Esophagus (tissue), 2 donors: ENCODE measurements at regions not wholly inside any gene's neighbourhood (a gene's known extent, or its start where the extent isn't known, plus 50 kb on each side); places are given as distances from the start of the nearest gene placed in this dataset.

Source experiments
- H3K27ac ChIP-seq, 2 donors: one replicate each; pipeline ENCODE4 v1.5.1; 2013; ENCODE audit warnings: low read depth in 2 of 2, mild to moderate bottlenecking in 2 of 2, inconsistent platforms in 1 of 2, low read length in 1 of 2, moderate library complexity in 1 of 2
- H3K27me3 ChIP-seq, 2 donors: one replicate each; pipeline ENCODE4 v1.6.1; 2013; ENCODE audit warnings: low read length in 2 of 2, control low read depth in 1 of 2, mild to moderate bottlenecking in 1 of 2; ENCODE audit not compliant: insufficient read depth in 2 of 2, control insufficient read depth in 1 of 2
- H3K36me3 ChIP-seq, 2 donors: one replicate each; pipeline ENCODE4 v1.6.1; 2013; ENCODE audit warnings: low read length in 1 of 2; ENCODE audit not compliant: control insufficient read depth in 2 of 2, insufficient read depth in 2 of 2
- H3K4me1 ChIP-seq, 2 donors: one replicate each; pipeline ENCODE4 v1.6.1; 2013; ENCODE audit warnings: low read length in 1 of 2; ENCODE audit not compliant: control insufficient read depth in 2 of 2, insufficient read depth in 2 of 2
- H3K4me3 ChIP-seq, 2 donors: one replicate each; pipeline ENCODE4 v1.5.1; 2013; ENCODE audit warnings: low read length in 2 of 2, mild to moderate bottlenecking in 2 of 2, low read depth in 1 of 2, moderate library complexity in 1 of 2
- H3K9me3 ChIP-seq, 2 donors: one replicate each; pipeline ENCODE4 v1.6.1; 2013; ENCODE audit warnings: mild to moderate bottlenecking in 2 of 2, low read depth in 1 of 2, low read length in 1 of 2, moderate library complexity in 1 of 2; ENCODE audit not compliant: control insufficient read depth in 2 of 2, insufficient read depth in 1 of 2
- WGBS, 2 donors: extraction: QIAGEN DNeasy Blood & Tissue Kit; methylation state at CpG; one replicate each; pipeline ENCODE4 v1.1.7; 2013; 5-methylcytosine and 5-hydroxymethylcytosine counted together
- donor health status: healthy with polysubstance abuse.
- donor health status: Bipolar disorder and iron deficiency.

DNA sequence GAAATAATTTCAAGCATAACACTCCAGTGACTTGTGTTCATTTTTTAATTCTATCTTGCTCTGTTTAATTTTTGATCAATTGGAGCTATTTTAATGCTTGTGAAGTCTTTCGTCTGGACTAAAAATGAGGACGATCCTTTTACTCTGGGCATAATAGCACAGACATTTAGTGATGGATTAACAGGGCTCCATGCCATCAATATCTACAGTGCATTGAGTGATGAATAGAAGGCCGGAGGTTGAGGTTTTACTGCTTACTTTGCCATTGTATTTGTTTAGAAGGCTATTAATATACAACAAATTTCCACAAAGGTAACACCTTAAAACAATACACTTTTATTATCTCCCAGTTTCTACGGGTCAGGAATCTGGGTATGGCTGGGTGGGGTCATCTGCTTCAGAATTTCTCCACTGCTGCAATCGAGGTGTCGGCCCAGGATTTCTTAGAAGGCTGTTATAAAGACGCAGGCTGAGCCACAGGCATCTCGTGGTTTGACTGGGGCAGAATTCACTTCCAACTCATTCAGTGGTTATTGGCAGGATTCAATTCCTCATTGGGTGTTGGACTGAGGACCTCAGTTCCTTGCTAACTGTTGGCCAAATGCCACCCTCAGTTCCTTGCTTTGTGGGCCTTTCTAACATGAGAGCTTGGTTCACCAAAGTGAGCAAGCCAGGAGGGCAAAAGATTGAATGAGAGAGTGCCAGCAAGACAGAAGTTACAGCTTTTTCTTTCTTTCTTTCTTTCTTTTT lies 265.4 kb upstream of the VLDLR start:
- 76 to 79% methylated on average over 8 of the region's 8 CpGs for WGBS, 2 donors
- Histone ChIP-seq H3K27me3 (no peaks in the 10 kb centered on the region), H3K4me1 (no peaks in the 10 kb centered on the region), H3K27ac (no peak overlapping the region), H3K36me3 (no peaks in the 10 kb centered on the region), H3K9me3 (no peaks in the 10 kb centered on the region), H3K4me3 (no peak overlapping the region)

DNA sequence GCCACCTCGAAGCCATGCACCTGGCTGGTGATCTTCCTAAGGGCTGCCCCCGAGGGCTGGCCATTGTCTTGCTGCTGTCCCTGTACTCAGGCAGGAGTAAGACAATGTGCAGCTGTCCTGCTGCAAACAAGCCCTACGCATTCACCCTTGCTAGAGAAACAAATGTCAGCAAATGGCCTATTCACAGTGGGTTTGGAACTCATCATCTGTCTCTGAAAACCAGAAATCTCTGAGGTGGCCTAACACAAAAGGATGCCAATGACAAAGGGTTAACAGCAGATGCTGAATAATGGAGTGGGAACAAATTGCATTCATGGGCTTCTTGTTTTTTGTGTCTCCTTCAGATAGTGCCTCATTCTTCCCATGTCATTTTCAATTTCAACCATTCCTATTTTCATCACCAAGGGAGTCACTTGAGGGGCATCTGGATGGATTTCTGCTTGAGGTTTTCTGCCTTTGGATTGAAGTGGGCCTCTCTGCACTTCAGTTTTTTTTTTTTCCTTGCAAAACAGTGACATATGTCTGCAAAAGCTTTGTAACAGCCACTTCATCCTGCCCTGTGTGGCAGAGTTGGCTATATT lies 261.6 kb upstream of the VLDLR start:
- no peaks in the 10 kb centered on the region for H3K9me3 ChIP-seq
- H3K4me3 ChIP-seq, result no peak overlapping the region
- no peaks in the 10 kb centered on the region for H3K36me3 ChIP-seq
- H3K4me1 ChIP-seq, result no peaks in the 10 kb centered on the region
- no peaks in the 10 kb centered on the region for H3K27me3 ChIP-seq
- WGBS, 2 donors, result 70 to 77% methylated on average over 3 of the region's 3 CpGs
- H3K27ac ChIP-seq, result no peak overlapping the region

DNA sequence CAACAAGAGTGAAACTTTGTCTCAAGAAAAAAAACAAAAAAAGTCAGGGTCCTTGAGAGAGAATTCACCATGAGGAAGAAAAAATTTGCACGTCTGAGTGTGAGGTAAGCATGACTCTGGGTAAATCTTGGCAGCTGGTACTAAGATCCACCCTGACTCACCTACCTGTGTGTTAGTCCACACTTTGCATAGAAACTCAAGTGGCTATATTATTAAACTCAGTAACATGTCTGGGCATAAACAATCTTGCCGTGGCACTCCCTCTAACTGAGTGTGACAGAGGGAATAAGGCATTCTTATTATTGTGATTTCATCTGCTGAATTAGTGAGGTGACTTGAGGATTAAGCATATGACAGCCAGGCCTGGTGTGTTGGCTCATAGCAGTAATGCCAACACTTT lies 259.4 kb upstream of the VLDLR start:
- Histone ChIP-seq H3K4me3 (no peak overlapping the region), H3K4me1 (no peaks in the 10 kb centered on the region), H3K27me3 (no peaks in the 10 kb centered on the region), H3K36me3 (no peaks in the 10 kb centered on the region), H3K9me3 (no peaks in the 10 kb centered on the region), H3K27ac (peak overlapping the region; percentile 71 to 76)
- WGBS, 2 donors, result 52 to 64% methylated on average over 2 of the region's 2 CpGs

DNA sequence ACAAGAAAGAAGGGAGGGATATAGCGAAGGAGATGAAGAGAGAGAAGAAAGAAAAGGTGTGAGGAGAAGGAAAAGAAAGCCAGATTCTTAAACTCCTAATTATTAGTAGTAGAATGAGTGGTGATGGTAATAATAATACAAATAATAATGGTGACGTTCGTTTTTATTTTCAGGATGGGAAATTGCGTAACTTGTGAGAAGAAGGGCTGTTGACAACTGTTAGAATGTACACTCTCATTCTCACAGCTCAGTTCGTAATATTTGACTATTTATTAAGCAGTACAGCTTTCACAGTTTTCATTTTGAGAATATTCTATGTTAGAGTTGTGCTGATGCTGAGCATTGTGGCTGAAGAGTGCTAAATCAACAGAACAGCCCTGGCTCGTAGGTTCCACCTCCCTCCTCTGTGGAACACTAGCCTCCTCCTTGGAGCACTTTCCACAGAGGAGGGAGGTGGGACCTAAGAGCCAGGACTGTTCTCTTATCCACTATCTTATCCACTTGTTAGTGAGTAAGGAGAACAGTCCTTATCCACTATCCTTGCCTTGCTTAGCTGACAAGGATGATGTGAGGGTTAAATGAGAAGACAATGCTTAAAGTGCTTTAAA lies 258.3 kb upstream of the VLDLR start:
- WGBS, 2 donors, result 79 to 86% methylated on average over 6 of the region's 6 CpGs

DNA sequence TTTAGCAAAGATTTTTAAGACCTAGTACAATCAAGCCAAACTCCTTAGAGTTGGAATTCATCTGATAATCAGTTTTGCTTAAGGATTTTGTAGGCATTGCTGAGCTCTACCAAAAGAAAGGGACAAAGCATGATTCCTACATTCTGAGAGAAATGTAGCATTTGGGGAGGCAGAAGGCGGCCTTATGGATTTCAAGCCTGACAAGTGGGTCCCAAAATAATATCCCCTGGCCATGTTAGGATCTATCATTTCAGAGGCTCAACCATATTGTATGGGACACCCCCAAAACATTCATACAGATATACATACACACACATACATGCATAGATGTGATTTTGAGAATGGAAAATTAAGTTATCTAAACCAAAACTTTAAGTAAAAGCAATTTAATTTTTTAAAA lies 257.8 kb upstream of the VLDLR start:
- H3K4me1 ChIP-seq, result no peaks in the 10 kb centered on the region

More for the DNA sequence above, 258.3 kb upstream of the VLDLR start:
- Histone ChIP-seq H3K9me3 (no peaks in the 10 kb centered on the region), H3K27ac (no peak overlapping the region), H3K4me1 (no peaks in the 10 kb centered on the region), H3K4me3 (no peak overlapping the region), H3K27me3 (no peaks in the 10 kb centered on the region), H3K36me3 (no peaks in the 10 kb centered on the region)

DNA sequence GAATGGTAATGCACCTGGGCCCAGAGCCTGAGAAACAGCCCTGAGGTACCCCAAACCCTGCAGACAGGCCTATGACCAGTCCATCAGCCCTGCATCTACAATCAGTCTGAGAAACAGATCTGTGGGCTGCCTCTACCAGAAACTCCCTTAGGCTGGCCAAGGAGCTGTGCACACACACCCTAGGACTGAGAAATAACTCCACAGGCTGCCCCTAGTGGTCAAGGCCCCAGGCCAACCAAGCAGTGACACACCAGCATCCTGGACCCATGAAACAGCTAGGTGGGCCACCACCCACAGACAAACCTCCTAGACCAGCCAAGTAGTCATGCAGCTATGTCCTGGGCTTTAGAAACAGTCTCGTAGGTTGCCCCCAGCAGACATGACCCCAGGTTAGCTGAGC lies 253.6 kb upstream of the VLDLR start:
- Histone ChIP-seq H3K9me3 (no peaks in the 10 kb centered on the region), H3K36me3 (no peaks in the 10 kb centered on the region), H3K4me1 (no peaks in the 10 kb centered on the region), H3K27me3 (no peaks in the 10 kb centered on the region), H3K4me3 (no peak overlapping the region), H3K27ac (no peak overlapping the region)
- 82 to 91% methylated on average over 1 of the region's 1 CpG for WGBS, 2 donors

More for the DNA sequence above, 257.8 kb upstream of the VLDLR start:
- Histone ChIP-seq H3K9me3 (no peaks in the 10 kb centered on the region), H3K27me3 (no peaks in the 10 kb centered on the region), H3K36me3 (no peaks in the 10 kb centered on the region), H3K27ac (no peak overlapping the region), H3K4me3 (no peak overlapping the region)
- 94 to 97% methylated on average over 1 of the region's 1 CpG for WGBS, 2 donors

DNA sequence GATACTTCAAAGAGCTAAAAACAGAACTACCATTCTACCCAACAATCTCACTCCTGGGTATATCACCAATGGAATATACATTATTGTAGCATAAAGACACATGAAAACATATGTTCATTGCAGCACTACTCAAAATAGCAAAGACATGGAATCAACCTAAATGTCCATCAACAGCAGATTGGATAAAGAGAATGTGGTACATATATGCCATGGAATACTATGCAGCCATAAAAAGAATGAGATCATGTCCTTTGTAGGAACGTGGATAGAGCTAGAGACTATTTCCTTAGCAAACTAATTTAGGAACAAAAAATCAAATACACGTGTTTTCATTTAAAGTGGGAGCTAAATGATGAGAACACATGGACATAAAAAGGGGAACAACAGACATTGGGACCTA lies 247.9 kb upstream of the VLDLR start:
- Histone ChIP-seq H3K4me1 (no peaks in the 10 kb centered on the region), H3K9me3 (peaks cover 0 to 3% of the 10 kb centered on the region in 2 donors), H3K36me3 (no peaks in the 10 kb centered on the region), H3K4me3 (no peak overlapping the region), H3K27ac (no peak overlapping the region), H3K27me3 (no peaks in the 10 kb centered on the region)
- 88 to 90% methylated on average over 2 of the region's 2 CpGs for WGBS, 2 donors

DNA sequence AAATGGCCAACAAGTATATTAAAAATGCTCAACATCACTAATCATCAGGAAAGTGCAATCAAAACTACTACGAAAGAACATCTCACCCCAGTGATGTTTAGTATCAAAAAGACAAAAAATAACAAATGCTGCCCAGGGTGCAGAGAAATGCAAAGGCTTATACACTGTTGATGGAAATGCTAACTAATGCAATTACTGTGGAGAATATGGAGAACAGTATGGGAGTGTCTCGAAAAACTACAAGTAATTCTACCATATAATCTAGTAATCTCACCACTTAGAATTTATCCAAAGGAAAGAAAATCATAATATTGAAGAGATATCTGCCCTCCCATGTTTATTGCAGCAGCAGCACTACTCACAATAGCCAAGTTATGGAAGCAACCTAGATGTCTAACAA lies 246.5 kb upstream of the VLDLR start:
- no peaks in the 10 kb centered on the region for H3K36me3 ChIP-seq
- H3K27me3 ChIP-seq, result no peaks in the 10 kb centered on the region
- H3K9me3 ChIP-seq, result peaks cover 0 to 3% of the 10 kb centered on the region in 2 donors
- no peak overlapping the region for H3K27ac ChIP-seq
- H3K4me1 ChIP-seq, result no peaks in the 10 kb centered on the region
- H3K4me3 ChIP-seq, result no peak overlapping the region
- WGBS, 2 donors, result 79 to 91% methylated on average over 2 of the region's 2 CpGs

DNA sequence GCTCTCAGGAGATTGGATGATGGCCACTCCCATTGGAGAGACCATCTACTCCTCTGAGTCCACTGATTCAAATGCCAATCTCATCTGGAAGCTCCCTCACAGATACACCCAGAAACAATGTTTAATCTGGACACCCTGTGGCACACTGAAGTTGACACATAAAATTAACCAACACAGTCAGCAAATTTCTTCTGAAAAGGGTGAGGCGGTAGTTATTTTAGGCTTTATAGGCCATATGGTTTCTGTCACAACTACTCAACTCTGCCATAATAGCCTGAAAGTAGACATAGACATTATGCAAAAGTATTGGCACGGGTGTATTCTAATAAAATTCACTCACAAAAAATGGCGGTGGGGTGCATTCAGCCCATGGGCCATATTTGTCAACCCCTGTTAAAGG lies 244.5 kb upstream of the VLDLR start:
- Histone ChIP-seq H3K36me3 (no peaks in the 10 kb centered on the region), H3K27me3 (no peaks in the 10 kb centered on the region)
- 83 to 85% methylated on average over 3 of the region's 3 CpGs for WGBS, 2 donors

More for the DNA sequence above, 244.5 kb upstream of the VLDLR start:
- Histone ChIP-seq H3K4me3 (no peak overlapping the region), H3K9me3 (peaks cover 0 to 3% of the 10 kb centered on the region in 2 donors), H3K4me1 (no peaks in the 10 kb centered on the region), H3K27ac (no peak overlapping the region)
